ENCODE measurements at regions not wholly inside any gene's neighbourhood (a gene's known extent, or its start where the extent isn't known, plus 50 kb on each side); places are given as distances from the start of the nearest gene placed in this dataset.

DNA sequence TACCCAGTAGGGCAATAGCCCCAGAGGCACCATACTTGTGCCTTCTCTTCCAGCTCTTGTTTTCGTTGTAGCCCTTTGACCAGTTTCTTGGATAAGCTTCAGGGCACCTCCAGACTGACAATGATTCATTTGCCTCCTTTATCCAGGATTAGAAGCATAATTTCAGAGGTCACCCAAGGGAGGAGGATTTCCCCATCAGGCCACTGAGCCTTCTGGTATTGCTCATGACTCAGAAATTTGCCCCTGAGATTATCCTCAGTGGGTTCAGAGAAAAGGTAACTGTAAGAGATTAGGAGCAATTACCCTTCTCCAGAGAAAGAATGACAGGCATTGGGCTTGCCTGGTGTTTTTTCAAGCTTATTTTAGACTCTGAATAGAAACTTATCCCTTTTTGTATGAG lies 147.9 kb downstream of the MSX2 start:
- TF ChIP-seq CTCF (IDR thresholded peaks at IDR 0.05; ENCODE audit: low read depth, low read length) (no peak), POLR2A (IDR thresholded peaks at IDR 0.05; ENCODE audit: extremely low read depth, insufficient read length) (no peak)

All from NB4 (cell line).